Activated T-cell treated with anti-CD3 and anti-CD28 coated beads, Interleukin-2, amount 50 U/mL, for 48 hours (primary cell): ENCODE measurements at regions not wholly inside any gene's neighbourhood (a gene's known extent, or its start where the extent isn't known, plus 50 kb on each side); places are given as distances from the start of the nearest gene placed in this dataset.
"Not testable (repeated sequence)": the region's sequence is repeated elsewhere in the genome, so short reads cannot be mapped to it uniquely, and the experiment has no call there.

ENCODE experiments used
- DNase-seq, 2 experiments: peaks; one replicate each; pipeline ENCODE4 v3.0.0-alpha.2; 2020

DNA sequence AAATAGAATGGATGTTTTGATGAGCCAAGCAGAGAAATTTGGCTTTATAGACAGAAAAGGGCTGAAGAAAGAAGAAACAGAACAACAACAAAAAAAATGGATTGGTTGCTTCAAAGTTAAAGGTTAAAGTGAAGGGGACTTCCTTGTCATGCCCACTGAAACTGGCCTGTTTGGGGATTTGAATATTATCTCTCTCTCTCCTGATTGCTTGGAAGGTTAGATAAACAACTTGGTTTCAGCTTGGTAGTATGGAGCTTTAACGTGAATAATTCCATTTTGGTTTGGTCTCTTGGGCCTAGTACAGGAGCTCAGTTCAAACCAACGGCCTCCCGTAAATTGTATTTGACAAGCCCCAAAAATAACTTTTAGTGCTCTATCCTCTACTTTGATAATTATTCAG is 70.8 kb upstream of the MBNL1 start:
- no peak for DNase-seq

- DNase-seq, result no peak
Measured at GRCh38 chr3:152198665-152199064, 70.1 kb upstream of the MBNL1 start.

- DNase-seq, result no peak
Measured at GRCh38 chr3:152199102-152199840, 69.5 kb upstream of the MBNL1 start.

- DNase-seq, result no peak
Measured at GRCh38 chr3:152200476-152201420, 68.0 kb upstream of the MBNL1 start.

GRCh38 chr3:152202976-152203626 is 65.6 kb upstream of the MBNL1 start:
- no peak for DNase-seq

DNA sequence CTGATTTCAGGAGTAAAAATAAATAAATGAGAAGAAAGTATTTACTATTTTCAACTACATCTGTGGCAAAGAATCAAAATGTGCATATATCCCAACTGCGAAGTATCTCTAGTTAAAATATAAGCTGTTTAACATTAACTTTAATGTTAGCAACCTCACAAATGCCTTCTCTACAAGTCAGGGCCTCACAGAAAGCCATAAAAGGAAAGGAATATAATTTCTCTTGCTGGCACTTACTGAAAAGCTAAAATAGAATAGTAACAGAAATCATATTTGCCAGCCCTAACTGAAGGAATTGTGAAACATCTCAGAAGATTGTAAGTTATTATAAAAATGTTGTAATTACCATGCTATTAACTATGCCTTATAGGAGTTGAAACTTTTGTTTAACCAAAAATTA is 65.1 kb upstream of the MBNL1 start:
- DNase-seq, result no peak

- DNase-seq, result no peak
Measured at GRCh38 chr3:152204218-152204617, 64.5 kb upstream of the MBNL1 start.

GRCh38 chr3:152205097-152205593 is 63.6 kb upstream of the MBNL1 start:
- DNase-seq, result no peak

DNA sequence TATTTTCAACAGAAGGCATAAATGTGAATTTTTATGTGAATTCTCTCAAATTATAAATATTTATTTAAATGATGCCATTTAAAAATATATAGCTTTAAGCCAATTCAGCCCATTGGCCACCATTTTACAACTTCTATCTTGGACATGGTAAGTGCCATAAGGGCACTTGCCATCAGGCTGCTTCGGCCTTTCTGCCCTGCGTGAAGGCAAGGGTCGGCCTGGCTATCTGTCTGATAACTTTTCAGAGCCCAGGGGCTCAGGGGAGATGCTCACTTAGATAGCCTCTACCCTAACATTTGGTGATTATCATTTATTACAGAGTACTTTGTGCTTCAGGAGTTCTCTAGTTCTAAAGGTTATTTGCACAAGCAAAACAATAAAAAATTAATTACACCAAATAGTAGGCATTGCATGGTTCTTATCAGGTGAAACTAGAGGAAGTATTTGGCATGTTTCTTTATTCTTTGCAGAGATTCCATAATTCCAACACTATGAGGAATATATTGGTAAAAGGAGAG is 62.4 kb upstream of the MBNL1 start:
- no peak for DNase-seq

DNA sequence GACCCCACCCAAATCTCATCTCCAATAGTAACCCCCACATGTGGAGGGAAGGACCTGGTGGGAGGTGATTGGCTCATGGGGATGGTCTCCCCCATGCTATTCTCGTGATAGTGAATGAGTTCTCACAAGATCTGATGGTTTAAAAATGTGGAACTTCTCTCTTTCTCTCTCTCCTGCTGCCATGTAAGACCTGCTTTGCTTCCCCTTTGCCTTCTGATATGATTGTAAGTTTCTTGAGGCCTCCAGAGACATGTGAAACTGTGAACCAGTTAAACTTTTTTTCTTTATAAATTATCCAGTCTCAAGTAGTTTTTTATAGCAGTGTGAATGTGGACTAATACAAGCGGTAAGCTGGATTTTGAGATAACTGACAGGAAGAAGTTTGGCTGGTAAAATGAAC is 60.3 kb upstream of the MBNL1 start:
- DNase-seq, result no peak

- no peak for DNase-seq
Measured at GRCh38 chr3:152209060-152209459, 59.7 kb upstream of the MBNL1 start.

DNA sequence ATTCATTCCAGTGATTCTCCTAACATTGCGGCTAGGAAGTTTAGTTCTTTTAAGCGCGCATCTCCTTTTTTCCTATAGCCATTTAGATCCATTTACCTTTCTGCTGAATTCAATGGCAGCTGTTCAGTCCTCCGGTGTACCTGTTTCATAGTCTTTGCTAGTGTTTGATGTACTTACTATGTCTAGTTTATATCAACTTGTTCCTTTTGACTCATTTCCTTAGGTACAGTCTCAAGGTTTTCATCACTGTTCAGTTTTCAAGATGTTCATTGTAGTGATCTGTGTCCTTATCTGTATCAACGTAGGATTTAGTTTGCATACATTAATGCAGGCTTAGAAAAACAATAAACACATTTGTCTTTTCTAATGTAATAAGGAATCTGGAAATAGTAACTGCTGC is 59.0 kb upstream of the MBNL1 start:
- no peak for DNase-seq

GRCh38 chr3:152210697-152211096 is 58.0 kb upstream of the MBNL1 start:
- no peak for DNase-seq

DNA sequence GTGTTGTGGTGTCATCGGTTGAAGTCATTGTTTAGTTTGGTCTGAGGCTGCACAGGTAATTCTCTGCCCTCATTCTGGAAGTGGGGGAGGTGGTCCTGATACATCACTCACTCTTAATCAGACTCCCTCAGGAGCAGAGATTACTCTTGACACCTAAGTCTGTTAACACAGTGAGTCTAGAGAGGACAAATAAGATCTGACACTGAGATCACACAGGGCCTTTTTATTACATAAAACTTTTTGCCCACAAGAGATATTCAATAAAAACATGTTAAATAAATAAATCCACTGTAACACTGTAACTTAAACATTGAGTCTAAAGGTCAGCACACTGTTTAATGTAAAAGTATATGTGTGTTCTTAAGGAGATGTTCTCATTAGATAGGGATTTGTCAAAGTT is 57.1 kb upstream of the MBNL1 start:
- DNase-seq, result no peak

GRCh38 chr3:152213203-152213602 is 55.5 kb upstream of the MBNL1 start:
- DNase-seq, result no peak

DNA sequence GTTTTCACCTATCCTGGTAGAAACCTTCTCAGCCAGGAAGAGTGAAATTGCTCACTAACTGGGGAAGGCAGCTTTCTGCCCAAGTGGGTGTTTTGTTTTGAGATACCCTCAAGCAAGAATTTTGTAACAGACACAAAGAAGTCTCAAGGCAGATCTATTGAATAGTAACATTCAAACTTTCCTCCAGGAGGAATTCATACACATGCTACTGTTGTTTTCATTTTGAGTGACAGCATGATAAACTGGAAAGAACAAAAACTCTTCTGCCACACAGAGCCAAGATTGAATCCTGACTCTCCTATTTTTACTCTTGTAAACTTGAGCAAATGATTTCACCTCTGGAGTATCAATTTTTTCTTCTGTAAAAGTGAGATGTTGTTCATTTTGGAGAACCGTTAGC is 54.8 kb upstream of the MBNL1 start:
- no peak for DNase-seq

DNA sequence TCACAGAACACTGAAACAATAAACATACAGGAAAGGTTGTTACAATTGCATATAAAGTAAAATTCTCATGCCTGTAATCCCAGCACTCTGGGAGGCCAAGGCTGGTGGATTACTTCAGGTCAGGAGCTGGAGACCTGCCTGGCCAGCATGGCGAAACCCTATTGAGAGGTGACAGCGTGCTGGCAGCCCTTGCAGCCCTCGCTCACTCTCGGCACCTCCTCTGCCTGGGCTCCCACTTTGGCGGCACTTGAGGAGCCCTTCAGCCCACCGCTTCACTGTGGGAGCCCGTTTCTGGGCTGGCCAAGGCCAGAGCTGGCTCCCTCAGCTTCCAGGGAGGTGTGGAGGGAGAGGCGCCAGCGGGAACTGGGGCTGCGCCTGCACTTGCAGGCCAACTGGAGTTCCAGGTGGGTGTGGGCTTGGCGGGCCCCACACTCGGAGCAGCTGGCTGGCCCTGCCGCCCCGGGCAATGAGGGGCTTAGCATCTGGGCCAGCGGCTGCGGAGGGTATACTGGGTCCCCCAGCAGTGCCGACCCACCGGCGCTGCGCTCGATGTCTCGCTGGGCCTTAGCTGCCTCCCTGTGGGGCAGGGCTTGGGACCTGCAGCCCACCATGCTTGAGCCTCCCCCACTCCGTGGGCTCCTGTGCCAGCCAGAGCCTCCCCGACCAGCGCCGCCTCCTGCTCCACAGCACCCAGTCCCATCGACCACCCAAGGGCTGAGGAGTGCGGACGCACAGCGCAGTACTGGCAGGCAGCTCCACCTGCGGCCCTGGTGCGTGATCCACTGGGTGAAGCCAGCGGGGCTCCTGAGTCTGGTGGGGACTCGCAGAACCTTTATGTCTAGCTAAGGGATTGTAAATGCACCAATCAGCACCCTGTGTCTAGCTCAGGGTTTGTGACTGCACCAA is 51.5 kb upstream of the MBNL1 start:
- not testable (repeated sequence) for DNase-seq

DNA sequence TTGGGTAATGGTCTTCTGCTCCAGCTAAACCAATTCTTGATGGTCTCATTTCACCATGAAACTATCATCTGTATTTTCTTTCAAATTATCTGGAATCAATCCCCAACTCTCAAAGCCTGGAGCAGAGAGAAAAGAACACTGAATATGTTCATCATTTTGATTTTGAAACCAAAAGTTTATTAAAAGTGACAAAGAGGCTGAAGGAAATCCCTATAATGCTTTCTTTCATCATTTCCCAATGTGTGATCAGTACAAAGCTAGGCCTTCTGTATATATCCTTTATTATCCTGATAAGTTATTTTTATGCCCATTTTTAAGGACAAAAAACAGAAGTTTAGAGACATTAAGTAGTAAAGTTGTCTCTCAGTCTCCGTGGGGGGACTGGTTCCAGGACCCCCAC is 50.1 kb upstream of the MBNL1 start:
- DNase-seq, result no peak
